ENCODE measurements at regions not wholly inside any gene's neighbourhood (a gene's known extent, or its start where the extent isn't known, plus 50 kb on each side); places are given as distances from the start of the nearest gene placed in this dataset.

- ATAC-seq (no peak), DNase-seq (ENCODE audit: low spot score) (no peak)
Measured at GRCh38 chr5:67294266-67294938, 97.8 kb upstream of the CD180 start.

DNA sequence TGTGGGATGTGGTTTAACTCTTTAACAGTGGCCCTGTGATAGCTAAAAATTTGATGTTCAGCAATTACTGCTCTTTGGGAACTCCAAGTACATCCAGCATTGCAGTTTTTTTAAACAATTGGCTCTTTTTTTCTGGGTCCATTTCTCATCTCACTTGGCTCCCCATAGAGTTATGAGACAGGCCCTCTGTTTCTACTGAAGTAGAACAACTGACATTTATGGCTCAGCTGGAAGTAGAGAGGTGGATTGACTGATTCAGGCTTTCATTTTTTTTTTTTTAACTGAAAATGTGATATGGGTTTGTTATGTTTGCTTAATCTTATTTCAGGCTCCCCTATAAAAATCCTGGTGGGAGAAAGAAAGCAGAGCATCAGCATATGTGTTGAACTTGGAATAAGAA is 96.6 kb upstream of the CD180 start:
- no peak for ATAC-seq
- no peak for DNase-seq (ENCODE audit: low spot score)

- ATAC-seq (no peak), DNase-seq (ENCODE audit: low spot score) (no peak)
Measured at GRCh38 chr5:67292201-67292940, 95.8 kb upstream of the CD180 start.

GRCh38 chr5:67291671-67292070 is 95.1 kb upstream of the CD180 start:
- DNase-seq (ENCODE audit: low spot score) (no peak), ATAC-seq (no peak)

DNA sequence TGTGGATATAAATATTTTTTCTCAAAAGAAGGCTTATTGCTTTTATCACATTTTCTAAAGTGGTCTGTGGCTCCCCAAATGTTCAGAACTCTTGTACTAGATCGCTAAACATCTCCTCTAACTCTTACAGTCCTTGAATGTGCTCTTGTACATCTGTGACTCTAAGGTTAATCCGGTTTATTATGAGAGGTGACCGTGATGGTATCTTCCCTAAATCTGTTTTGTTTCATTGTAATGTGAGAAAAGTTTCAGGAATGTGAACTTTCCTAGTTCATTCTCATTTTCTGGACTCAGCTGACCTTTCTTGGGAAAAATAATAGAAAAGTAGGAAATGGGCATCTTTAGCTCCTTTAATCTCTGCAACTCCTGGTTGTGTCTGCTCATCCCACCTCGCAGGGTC is 94.5 kb upstream of the CD180 start:
- DNase-seq (ENCODE audit: low spot score) = no peak
- ATAC-seq = no peak

DNA sequence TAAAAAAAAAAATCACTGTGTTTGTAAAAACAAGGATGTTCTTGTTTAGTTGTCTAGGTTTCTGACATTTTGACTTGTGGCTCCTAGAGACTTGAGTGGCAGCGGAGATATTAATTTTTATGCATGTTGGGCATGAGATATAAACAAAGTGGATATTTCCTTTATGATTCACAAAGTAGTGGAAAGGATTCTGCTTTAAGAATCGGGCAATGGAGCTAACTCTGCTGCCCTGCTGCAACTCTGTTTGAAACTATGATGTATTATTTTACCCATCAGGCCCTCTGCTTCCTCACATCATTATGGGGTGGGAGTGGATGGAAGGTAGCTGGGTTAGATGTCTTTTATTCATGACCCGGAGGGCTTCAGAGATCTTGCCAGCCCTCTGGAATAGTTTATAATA is 94.1 kb upstream of the CD180 start:
- DNase-seq (ENCODE audit: low spot score) = no peak

DNA sequence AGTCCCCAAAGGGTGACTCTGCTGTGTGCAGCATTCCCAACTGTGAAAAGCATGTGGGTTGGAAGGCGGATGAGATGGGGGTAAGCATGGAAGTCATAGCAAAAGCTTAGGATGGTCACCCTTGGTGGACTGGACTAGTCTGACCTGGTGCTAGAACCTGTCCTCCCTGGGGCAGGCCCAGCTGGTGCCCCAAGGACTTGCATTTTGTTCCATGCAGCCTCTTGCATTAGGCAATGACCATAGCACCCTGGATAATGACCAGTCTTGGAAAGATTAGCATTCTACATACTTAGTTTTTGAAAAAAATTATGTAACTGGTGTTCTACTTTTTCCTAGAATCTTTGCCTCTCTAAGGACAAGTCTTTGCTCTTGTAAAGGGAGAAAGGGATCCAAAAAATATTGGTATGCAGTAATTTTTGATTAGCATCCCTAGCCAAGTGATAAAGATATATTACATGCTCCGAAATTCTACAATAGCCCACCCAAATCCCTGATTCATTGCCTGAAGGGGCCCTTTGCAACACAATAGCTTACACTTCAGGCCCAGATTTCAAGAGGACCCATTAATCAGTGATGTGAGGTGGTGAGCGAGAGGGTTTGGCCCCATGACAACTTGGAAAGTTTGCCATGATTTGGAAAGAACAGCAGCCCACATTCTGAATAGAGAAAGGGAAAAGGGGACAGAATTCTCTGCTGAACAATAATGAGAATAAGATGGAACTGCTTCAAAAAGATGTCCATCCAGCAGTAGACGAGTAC is 93.3 kb upstream of the CD180 start:
- DNase-seq (ENCODE audit: low spot score) (no peak), ATAC-seq (no peak)

More for the DNA sequence above, 94.1 kb upstream of the CD180 start:
- ATAC-seq = no peak

- ATAC-seq = no peak
Measured at GRCh38 chr5:67287510-67288268, 91.1 kb upstream of the CD180 start.

GRCh38 chr5:67286006-67286405 is 89.4 kb upstream of the CD180 start:
- DNase-seq (ENCODE audit: low spot score) (no peak), ATAC-seq (no peak)

More at GRCh38 chr5:67287510-67288268, 91.1 kb upstream of the CD180 start:
- DNase-seq (ENCODE audit: low spot score) = no peak

DNA sequence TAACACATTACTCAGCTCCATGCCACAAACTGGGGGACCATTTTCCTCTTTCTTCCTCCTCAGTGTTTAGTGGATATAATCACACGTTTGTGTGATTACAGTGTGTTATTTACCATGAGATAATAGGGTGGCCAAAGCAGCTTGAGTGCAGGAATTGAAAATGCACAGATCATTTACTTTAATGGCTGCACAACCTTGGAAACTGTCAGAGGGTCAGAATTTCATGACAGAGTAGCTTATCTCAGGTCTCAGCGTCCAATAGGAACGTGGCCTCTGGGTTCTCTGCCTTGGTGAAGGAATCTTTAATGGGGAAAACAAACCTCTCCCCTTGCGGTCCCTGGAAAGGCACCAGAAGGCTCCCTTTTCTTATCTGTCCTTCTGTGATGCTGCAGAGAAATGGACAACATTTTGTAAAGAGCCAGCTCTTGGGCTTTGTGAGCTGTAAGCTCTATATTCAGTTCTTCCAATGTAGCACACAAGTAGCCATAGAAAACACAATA is 87.4 kb upstream of the CD180 start:
- no peak for ATAC-seq
- no peak for DNase-seq (ENCODE audit: low spot score)

- DNase-seq (ENCODE audit: low spot score) (no peak), ATAC-seq (peak; percentile 75)
Measured at GRCh38 chr5:67283275-67283987, 86.8 kb upstream of the CD180 start.

DNA sequence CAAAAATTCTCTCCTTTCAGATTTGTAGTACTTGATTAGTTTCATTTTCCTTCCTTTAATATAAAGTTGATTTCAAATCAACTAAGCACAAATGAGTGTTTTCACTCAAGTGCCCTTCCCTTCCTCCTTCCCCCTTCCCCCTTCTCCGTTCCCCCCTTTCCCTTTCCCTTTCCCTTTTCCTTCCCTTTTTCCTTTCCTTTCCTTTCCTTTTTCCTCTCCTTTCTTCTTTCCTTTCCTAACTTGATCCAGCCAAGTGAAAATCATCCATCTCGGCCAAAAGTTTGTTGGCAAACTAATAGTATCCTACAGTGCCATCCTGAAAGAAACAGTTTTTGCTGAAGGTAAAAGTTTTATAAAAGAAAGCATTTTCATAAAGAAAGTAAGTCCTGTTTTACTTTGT is 85.3 kb upstream of the CD180 start:
- DNase-seq (ENCODE audit: low spot score) (no peak), ATAC-seq (no peak)

DNA sequence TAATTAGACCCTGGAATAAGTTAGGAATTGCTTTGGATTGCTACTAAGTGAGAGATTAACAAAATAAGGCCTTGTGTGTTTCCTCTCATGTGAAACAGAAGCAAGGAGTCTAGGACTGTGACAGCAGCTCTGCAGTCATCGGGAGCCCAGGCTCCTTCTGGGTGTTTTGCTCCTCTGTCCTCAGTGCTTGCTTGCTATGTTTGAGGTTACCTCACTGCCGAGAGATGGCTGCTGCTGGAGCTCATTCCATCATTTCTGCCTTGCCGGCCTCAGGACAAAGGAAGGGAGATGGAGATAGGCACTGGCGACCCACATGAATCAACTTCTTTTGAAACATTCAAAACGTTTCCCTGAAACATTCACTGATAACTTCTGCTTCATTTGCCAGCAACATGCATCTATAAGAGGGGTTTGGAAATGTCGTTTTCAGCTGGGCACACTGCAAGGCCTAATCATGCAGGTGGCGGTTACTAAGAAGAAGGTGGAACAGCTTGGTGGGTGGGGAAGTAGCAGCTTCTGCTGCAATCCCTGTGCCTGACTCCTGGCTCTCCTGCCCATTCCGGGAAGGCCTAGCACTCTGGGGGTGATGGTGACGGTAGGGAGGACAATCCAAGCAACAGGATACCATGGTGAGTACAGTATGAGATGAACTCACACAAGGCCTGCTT is 77.2 kb upstream of the CD180 start:
- ATAC-seq (no peak), DNase-seq (ENCODE audit: low spot score) (no peak)

GRCh38 chr5:67272453-67273130 is 76.0 kb upstream of the CD180 start:
- ATAC-seq (no peak), DNase-seq (ENCODE audit: low spot score) (no peak)

DNA sequence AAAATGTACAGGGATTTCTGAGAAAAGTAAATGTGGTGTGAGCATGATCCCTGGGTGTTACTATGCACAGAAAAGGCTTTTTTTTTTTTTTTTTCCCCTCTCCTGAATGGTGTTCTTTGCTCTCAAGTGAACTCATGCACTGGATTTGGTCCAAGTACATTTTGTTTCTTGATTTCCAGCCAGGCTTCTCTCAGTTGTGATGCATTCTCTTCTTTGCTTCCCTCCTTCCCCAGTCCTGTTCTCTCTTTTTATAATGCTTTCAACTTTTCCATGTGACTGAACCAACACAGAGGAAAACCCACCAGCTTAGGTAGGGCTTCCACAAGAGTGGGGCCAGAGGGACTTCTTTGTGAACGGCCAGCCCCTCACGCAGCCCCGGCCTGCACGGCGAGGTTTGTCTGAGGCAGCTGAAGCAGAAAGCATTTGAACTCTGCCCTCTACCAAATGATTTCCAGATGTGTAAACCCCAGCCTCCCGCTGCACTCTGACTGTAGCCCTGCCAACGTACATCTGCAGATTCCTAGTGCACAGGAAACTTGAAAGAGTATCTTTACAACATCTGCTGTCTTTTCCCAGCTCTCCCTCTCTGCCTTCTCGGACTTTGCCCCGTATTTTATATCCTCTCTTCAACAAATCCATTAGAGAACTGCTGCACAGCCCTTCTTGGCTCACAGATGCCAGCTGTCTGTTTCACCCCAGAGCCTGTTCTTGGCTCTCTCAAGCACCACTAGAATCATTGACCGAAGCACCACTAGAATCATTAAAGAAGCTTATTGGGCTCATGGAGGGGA is 71.8 kb upstream of the CD180 start:
- peak; percentile 81 for DNase-seq (ENCODE audit: low spot score)
- peak; percentile 88 for ATAC-seq

DNA sequence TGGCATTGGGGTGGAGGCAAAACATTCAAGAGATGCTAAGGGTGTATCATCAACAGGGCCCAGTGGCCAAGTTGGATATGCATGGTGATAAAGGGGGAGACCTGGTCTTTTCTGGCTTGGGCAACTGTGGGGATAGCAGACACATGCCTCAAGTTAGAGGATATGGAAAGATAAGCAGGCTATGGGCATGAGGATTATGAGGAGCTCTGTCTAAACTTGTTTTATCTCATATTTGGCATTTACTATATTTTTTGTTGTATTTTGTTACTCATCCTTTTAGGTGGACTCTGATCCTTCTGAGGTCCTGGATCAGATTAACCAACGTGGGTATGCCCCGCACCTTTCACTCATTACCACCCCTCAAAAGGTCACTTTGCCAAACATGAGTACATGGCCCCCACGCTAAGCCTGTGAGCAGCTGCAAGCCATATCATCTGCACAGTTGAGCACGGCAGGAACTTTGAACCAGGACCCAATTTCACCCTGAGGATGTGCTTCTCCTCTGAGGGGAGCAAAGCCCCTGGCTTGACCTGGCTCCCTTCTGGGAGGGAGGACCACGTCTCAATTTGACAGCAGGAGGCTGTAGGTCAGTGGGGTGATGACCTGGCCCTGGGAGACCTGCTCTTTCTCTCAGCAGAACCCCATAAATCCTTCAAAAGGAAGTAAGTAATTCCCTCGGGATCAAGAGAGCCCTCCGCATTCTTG is 71.1 kb upstream of the CD180 start:
- peak; percentile 40 for ATAC-seq
- peak; percentile 51 for DNase-seq (ENCODE audit: low spot score)

DNA sequence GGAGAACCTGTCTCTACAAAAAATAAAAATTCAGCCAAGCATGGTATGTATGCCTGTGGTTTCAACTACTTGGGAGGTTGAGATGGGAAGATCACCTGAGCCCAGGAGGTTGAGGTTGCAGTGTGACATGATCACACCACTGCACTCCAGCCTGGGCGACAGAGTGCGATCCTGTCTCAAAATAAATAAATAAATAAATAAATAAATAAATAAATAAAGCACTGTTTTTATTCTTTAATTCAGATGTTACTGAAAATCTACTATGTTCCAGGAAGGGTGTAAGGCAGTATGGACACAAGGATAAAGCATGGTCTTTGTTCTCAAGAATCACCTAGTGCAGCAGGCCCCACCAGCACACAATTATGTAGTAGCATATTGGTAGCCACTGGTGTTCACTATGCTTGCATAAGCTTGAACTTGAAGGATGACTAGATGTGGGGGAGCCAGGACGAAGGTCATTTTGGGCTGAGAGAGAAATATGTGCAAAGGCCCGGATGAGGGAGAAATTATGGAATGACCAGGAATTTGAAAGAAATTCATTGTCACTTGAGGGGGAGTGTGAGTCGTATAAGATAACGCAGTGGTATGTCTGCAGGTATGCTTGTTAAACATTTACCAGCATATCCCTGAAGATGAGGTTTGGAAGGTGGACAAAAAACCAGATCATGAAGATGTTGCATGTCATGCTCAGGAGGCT is 70.2 kb upstream of the CD180 start:
- DNase-seq (ENCODE audit: low spot score) (no peak), ATAC-seq (no peak)
